Glutamatergic neuron (in vitro differentiated cells): ENCODE measurements at regions not wholly inside any gene's neighbourhood (a gene's known extent, or its start where the extent isn't known, plus 50 kb on each side); places are given as distances from the start of the nearest gene placed in this dataset.

Experiments used
- DNase-seq: peaks from one replicate; pipeline ENCODE4 v3.0.0; 2022
- H3K27ac Mint-ChIP-seq: one replicate; pipeline ENCODE4 v1.8.0; 2020; ENCODE audit warnings: mild to moderate bottlenecking, mixed read lengths, inconsistent platforms; ENCODE audit not compliant: unreplicated experiment
- H3K27me3 Mint-ChIP-seq: one replicate; pipeline ENCODE4 v1.8.0; 2020; ENCODE audit warnings: mild to moderate bottlenecking, moderate library complexity, mixed read lengths, inconsistent platforms; ENCODE audit not compliant: unreplicated experiment
- H3K36me3 Mint-ChIP-seq: one replicate; pipeline ENCODE4 v1.8.0; 2020; ENCODE audit warnings: mild to moderate bottlenecking, mixed read lengths, inconsistent platforms; ENCODE audit not compliant: unreplicated experiment
- H3K4me1 Mint-ChIP-seq: one replicate; pipeline ENCODE4 v1.8.0; 2020; ENCODE audit warnings: mild to moderate bottlenecking, low read depth, mixed read lengths, inconsistent platforms; ENCODE audit not compliant: unreplicated experiment
- H3K4me3 Mint-ChIP-seq: one replicate; pipeline ENCODE4 v1.8.0; 2020; ENCODE audit warnings: mild to moderate bottlenecking, mixed read lengths, inconsistent platforms; ENCODE audit not compliant: unreplicated experiment
- H3K9me3 Mint-ChIP-seq: one replicate; pipeline ENCODE4 v1.8.0; 2020; ENCODE audit warnings: mild to moderate bottlenecking, moderate library complexity, mixed read lengths, inconsistent platforms; ENCODE audit not compliant: unreplicated experiment
- TF ChIP-seq, protein P1 (sequence below): fragments of 200-600 bp; sonication (generic); IDR thresholded peaks from one replicate; pipeline ENCODE4 v1.5.0; 2021; ENCODE audit not compliant: partially characterized antibody, unreplicated experiment

DNA sequence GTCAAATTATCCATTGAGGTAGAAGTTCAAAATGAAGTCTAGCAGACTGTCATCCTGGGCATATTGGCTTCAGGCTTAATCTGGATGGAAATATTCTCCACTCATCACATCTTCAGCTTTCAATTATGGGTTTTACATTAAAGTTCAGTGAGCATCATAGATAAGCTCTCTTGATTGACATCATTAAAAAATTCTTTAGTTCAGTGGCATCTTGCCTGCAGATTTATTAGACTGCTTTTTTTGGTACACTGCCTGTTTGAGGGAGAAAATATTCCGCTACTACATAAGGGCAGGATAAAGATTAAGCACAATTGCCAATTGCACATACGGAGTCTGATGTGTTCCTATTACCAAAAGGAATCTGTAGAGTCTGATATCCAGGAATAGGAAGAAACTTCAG is 2353.8 kb downstream of the MAT2B start:
- no peak overlapping the region for H3K27ac Mint-ChIP-seq
- TF ChIP-seq, protein P1, sequence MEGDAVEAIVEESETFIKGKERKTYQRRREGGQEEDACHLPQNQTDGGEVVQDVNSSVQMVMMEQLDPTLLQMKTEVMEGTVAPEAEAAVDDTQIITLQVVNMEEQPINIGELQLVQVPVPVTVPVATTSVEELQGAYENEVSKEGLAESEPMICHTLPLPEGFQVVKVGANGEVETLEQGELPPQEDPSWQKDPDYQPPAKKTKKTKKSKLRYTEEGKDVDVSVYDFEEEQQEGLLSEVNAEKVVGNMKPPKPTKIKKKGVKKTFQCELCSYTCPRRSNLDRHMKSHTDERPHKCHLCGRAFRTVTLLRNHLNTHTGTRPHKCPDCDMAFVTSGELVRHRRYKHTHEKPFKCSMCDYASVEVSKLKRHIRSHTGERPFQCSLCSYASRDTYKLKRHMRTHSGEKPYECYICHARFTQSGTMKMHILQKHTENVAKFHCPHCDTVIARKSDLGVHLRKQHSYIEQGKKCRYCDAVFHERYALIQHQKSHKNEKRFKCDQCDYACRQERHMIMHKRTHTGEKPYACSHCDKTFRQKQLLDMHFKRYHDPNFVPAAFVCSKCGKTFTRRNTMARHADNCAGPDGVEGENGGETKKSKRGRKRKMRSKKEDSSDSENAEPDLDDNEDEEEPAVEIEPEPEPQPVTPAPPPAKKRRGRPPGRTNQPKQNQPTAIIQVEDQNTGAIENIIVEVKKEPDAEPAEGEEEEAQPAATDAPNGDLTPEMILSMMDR, result no peak

DNA sequence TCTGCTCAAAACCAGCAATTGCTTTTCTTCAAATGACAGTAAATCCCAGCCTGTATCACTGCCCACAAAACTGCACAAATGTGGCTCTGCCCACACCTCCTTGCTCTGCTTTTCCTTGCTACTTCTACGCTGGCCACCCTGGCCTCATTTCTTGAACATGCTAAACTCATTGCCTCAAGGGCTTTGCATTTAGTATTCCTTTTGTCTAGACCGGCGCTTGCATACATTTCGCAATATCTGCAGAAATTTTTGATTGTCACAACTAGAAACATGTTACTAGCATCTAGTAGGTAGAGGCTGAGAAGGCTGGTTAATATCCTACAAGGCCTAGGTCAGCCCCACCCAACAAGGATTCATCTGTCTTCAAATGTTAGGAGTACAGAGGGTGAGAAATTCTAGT is 2357.8 kb downstream of the MAT2B start:
- Mint-ChIP-seq H3K27ac (no peak overlapping the region), H3K36me3 (no peaks in the 10 kb centered on the region), H3K9me3 (no peaks in the 10 kb centered on the region), H3K27me3 (peaks cover 2% of the 10 kb centered on the region), H3K4me1 (no peaks in the 10 kb centered on the region), H3K4me3 (no peak overlapping the region)
- TF ChIP-seq, protein P1, result no peak
- DNase-seq, result no peak

More for the DNA sequence above, 2353.8 kb downstream of the MAT2B start:
- Mint-ChIP-seq H3K4me1 (no peaks in the 10 kb centered on the region), H3K36me3 (no peaks in the 10 kb centered on the region), H3K9me3 (no peaks in the 10 kb centered on the region), H3K4me3 (no peak overlapping the region), H3K27me3 (peaks cover 2% of the 10 kb centered on the region)
- no peak for DNase-seq

DNA sequence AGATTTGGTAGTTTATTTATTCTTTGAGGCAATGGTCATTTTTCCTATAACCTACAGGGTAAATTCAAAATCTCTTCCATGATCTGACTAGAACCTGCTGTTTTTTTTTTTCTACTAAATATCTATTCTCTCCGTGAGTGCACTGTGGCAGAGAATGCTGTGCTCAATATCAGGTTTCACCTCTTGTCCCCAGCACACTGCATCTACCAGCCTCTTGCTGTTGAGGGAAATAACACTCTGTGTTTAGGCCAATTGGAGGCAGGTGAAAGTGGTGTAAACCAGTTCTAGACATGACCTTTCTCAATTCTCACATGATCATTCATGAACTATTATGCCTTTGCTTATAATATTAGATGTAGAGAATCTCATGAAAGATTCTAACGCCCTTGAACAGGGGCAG is 2365.9 kb downstream of the MAT2B start:
- no peak overlapping the region for H3K27ac Mint-ChIP-seq
- H3K27me3 Mint-ChIP-seq, result no peaks in the 10 kb centered on the region
- H3K36me3 Mint-ChIP-seq, result no peaks in the 10 kb centered on the region
- no peak for DNase-seq
- H3K4me3 Mint-ChIP-seq, result no peak overlapping the region
- no peaks in the 10 kb centered on the region for H3K4me1 Mint-ChIP-seq
- TF ChIP-seq, protein P1, result no peak
- H3K9me3 Mint-ChIP-seq, result no peaks in the 10 kb centered on the region

DNA sequence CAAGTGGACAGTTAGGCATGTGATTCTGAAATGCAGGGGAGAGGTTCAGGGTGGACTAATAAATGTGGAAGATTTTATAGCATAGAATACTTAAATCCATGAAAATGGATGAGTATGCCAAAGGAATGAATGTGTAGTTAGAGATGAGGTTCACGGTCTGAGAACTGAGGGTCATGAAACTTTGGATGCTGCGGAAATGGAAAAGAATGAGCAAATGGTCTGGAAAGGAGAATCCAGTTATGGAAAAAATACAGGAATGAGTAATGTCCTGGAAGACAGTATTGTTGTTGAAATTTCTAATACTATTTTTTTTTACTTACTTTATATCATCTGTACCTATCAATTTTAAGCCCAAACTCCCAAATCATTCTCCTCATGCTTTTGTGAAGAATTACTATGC is 2369.4 kb downstream of the MAT2B start:
- no peaks in the 10 kb centered on the region for H3K4me1 Mint-ChIP-seq
- no peak overlapping the region for H3K4me3 Mint-ChIP-seq
- no peaks in the 10 kb centered on the region for H3K36me3 Mint-ChIP-seq
- H3K27ac Mint-ChIP-seq, result no peak overlapping the region
- H3K9me3 Mint-ChIP-seq, result no peaks in the 10 kb centered on the region
- TF ChIP-seq, protein P1, result no peak
- no peak for DNase-seq
- H3K27me3 Mint-ChIP-seq, result no peaks in the 10 kb centered on the region

DNA sequence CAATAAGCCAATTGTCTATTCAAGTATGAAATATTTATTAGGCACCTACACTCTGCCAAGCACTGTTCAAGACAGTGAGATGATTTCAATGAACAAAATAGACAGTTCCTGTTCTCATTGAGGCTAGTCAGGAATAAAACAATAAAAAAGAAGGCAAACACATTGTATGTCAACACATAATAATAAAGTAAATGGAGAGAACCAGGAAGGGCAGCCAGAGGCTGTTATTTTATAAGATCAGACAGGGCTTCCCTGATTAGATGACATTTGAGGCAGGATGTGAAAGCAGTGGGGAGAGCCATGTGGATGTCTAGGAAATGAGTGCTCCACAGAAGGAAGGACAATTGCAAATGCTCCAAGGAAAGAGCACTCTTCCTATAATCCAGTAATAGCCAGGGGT is 2371.1 kb downstream of the MAT2B start:
- Mint-ChIP-seq H3K36me3 (no peaks in the 10 kb centered on the region), H3K9me3 (no peaks in the 10 kb centered on the region), H3K27me3 (no peaks in the 10 kb centered on the region), H3K4me1 (no peaks in the 10 kb centered on the region), H3K4me3 (no peak overlapping the region), H3K27ac (no peak overlapping the region)
- DNase-seq, result no peak
- TF ChIP-seq, protein P1, result no peak
